H9 (cell line): ENCODE measurements at regions not wholly inside any gene's neighbourhood (a gene's known extent, or its start where the extent isn't known, plus 50 kb on each side); places are given as distances from the start of the nearest gene placed in this dataset.

Experiments
- DNase-seq: peaks from one replicate; pipeline ENCODE4 v3.0.0-alpha.2; 2017
- H2AFZ ChIP-seq: one replicate; pipeline ENCODE4 v1.6.1; 2013; ENCODE audit warnings: mild to moderate bottlenecking, low read length, control low read depth, moderate library complexity
- H2AK5ac ChIP-seq: 2 replicates; pipeline ENCODE4 v1.6.1; 2013; ENCODE audit warnings: low read length, control low read depth, mixed read lengths; ENCODE audit not compliant: insufficient read length
- H2BK120ac ChIP-seq: one replicate; pipeline ENCODE4 v1.6.1; 2013; ENCODE audit warnings: low read depth, mild to moderate bottlenecking, low read length, control low read depth, inconsistent platforms; ENCODE audit not compliant: poor library complexity, severe bottlenecking
- H2BK12ac ChIP-seq: 2 replicates; pipeline ENCODE4 v1.6.1; 2013; ENCODE audit warnings: low read length, control low read depth, mixed read lengths, low read depth; ENCODE audit not compliant: insufficient read length
- H2BK15ac ChIP-seq: 2 replicates; pipeline ENCODE4 v1.6.1; 2013; ENCODE audit warnings: low read depth, low read length, control low read depth
- H2BK20ac ChIP-seq: one replicate; pipeline ENCODE4 v1.6.1; 2013; ENCODE audit warnings: low read depth, mild to moderate bottlenecking, low read length, control low read depth, inconsistent platforms; ENCODE audit not compliant: poor library complexity, severe bottlenecking
- H2BK5ac ChIP-seq: 2 replicates; pipeline ENCODE4 v1.6.1; 2013; ENCODE audit warnings: low read length, control low read depth, mixed read lengths; ENCODE audit not compliant: insufficient read length
- H3K14ac ChIP-seq: 2 replicates; pipeline ENCODE4 v1.6.1; 2013; ENCODE audit warnings: low read length, control low read depth; ENCODE audit not compliant: insufficient read depth
- H3K18ac ChIP-seq: 2 replicates; pipeline ENCODE4 v1.6.1; 2013; ENCODE audit warnings: low read depth, mild to moderate bottlenecking, mixed read lengths, low read length, control low read depth; ENCODE audit not compliant: insufficient read length
- H3K23ac ChIP-seq: 2 replicates; pipeline ENCODE4 v1.6.1; 2013; ENCODE audit warnings: low read length, control low read depth, mixed read lengths, low read depth; ENCODE audit not compliant: insufficient read length
- H3K23me2 ChIP-seq: 2 replicates; pipeline ENCODE4 v1.6.1; 2013; ENCODE audit warnings: low read depth, mild to moderate bottlenecking, mixed read lengths, low read length, control low read depth; ENCODE audit not compliant: insufficient read length, poor library complexity, severe bottlenecking
- H3K27ac ChIP-seq: 2 replicates; pipeline ENCODE4 v1.5.1; 2013; ENCODE audit warnings: low read length, control low read depth, mixed read lengths, low read depth; ENCODE audit not compliant: insufficient read length
- H3K27me3 ChIP-seq: 2 replicates; pipeline ENCODE4 v1.6.1; 2013; ENCODE audit warnings: low read length, control low read depth, inconsistent platforms; ENCODE audit not compliant: insufficient read depth
- H3K4ac ChIP-seq: 2 replicates; pipeline ENCODE4 v1.6.1; 2013; ENCODE audit warnings: low read depth, mild to moderate bottlenecking, control low read depth, inconsistent platforms, low read length, moderate library complexity
- H3K4me1 ChIP-seq: 2 replicates; pipeline ENCODE4 v1.6.1; 2013; ENCODE audit warnings: low read length, control low read depth, inconsistent platforms; ENCODE audit not compliant: insufficient read depth
- H3K4me2 ChIP-seq: 2 replicates; pipeline ENCODE4 v1.6.1; 2013; ENCODE audit warnings: low read length, control low read depth, mixed read lengths; ENCODE audit not compliant: insufficient read length, insufficient read depth
- H3K56ac ChIP-seq: 2 replicates; pipeline ENCODE4 v1.6.1; 2013; ENCODE audit warnings: low read depth, mild to moderate bottlenecking, mixed read lengths, low read length, control low read depth; ENCODE audit not compliant: insufficient read length
- H3K79me1 ChIP-seq: 2 replicates; pipeline ENCODE4 v1.6.1; 2013; ENCODE audit warnings: low read depth, mild to moderate bottlenecking, moderate library complexity, low read length, control low read depth, inconsistent platforms; ENCODE audit not compliant: insufficient read depth, poor library complexity, severe bottlenecking
- H3K79me2 ChIP-seq: 2 replicates; pipeline ENCODE4 v1.6.1; 2013; ENCODE audit warnings: low read length, control low read depth, inconsistent platforms; ENCODE audit not compliant: insufficient read depth
- H3K9ac ChIP-seq: 2 replicates; pipeline ENCODE4 v1.6.1; 2013; ENCODE audit warnings: low read length, control low read depth, mixed read lengths; ENCODE audit not compliant: insufficient read length; ENCODE audit errors: extremely low read depth
- H3K9me3 ChIP-seq: one replicate; pipeline ENCODE4 v1.6.1; 2013; ENCODE audit warnings: low read depth, low read length, inconsistent platforms; ENCODE audit not compliant: control insufficient read depth
- H3T11ph ChIP-seq: one replicate; pipeline ENCODE4 v1.6.1; 2013; ENCODE audit warnings: mild to moderate bottlenecking, low read length, control low read depth, inconsistent platforms
- H4K20me1 ChIP-seq: one replicate; pipeline ENCODE4 v1.6.1; 2013; ENCODE audit not compliant: control insufficient read depth, insufficient read length, insufficient read depth
- H4K5ac ChIP-seq: 2 replicates; pipeline ENCODE4 v1.6.1; 2013; ENCODE audit warnings: low read depth, mild to moderate bottlenecking, mixed read lengths, low read length, control low read depth; ENCODE audit not compliant: insufficient read length
- H4K8ac ChIP-seq: replicated peaks from 2 replicates; pipeline ENCODE4 v1.6.1; 2013; ENCODE audit warnings: low read length, control low read depth, mixed read lengths, low read depth; ENCODE audit not compliant: insufficient read length
- H4K91ac ChIP-seq: 2 replicates; pipeline ENCODE4 v1.6.1; 2013; ENCODE audit warnings: low read depth, mild to moderate bottlenecking, moderate library complexity, mixed read lengths, low read length, control low read depth; ENCODE audit not compliant: insufficient read length
- H3K27ac Mint-ChIP-seq, 3 experiments: 2 replicates in 2 of 3; 3 replicates in 1 of 3; pipeline ENCODE4 v1.8.0; 2020 to 2021; ENCODE audit warnings: mixed read lengths in 3 of 3, mild to moderate bottlenecking in 1 of 3, moderate library complexity in 1 of 3
- H3K27me3 Mint-ChIP-seq: 2 replicates; pipeline ENCODE4 v1.8.0; 2021; ENCODE audit warnings: low read depth, mild to moderate bottlenecking, moderate library complexity, mixed read lengths
- H3K36me3 Mint-ChIP-seq, 3 experiments: 2 replicates in 2 of 3; 3 replicates in 1 of 3; pipeline ENCODE4 v1.8.0; 2020 to 2021; ENCODE audit warnings: low read depth in 3 of 3, mixed read lengths in 3 of 3; ENCODE audit not compliant: insufficient read depth in 1 of 3
- H3K4me1 Mint-ChIP-seq, 2 experiments: 2 replicates each; pipeline ENCODE4 v1.8.0; 2020; ENCODE audit warnings: mixed read lengths in 2 of 2
- H3K4me3 Mint-ChIP-seq, 2 experiments: 2 replicates in 1 of 2; 3 replicates in 1 of 2; pipeline ENCODE4 v1.8.0; 2020 to 2021; ENCODE audit warnings: mild to moderate bottlenecking in 2 of 2, mixed read lengths in 2 of 2, moderate library complexity in 1 of 2
- H3K9me3 Mint-ChIP-seq, 2 experiments: 2 replicates in 1 of 2; 3 replicates in 1 of 2; pipeline ENCODE4 v1.8.0; 2020; ENCODE audit warnings: mild to moderate bottlenecking in 2 of 2, mixed read lengths in 2 of 2, moderate library complexity in 1 of 2
- CTCF ChIP-seq: fragments of 200-600 bp; sonication (generic); conservative IDR thresholded peaks from 3 replicates; pipeline ENCODE4 v1.8.0; 2021; ENCODE audit warnings: antibody characterized with exemption, mild to moderate bottlenecking
- WGBS: extraction: QIAGEN DNeasy Blood & Tissue Kit; methylation state at CpG from one replicate; pipeline ENCODE4 v1.1.7; 2013; ENCODE audit warnings: missing lambda C conversion rate, low lambda C conversion rate, mixed read lengths; ENCODE audit not compliant: insufficient read length; ENCODE audit errors: extremely low coverage; 5-methylcytosine and 5-hydroxymethylcytosine counted together

GRCh38 chr6:168719901-168720300 lies 278.9 kb downstream of the SMOC2 start:
- H3K56ac ChIP-seq = no peak overlapping the region
- TF ChIP-seq CTCF = no peak
- no CpG with 5 or more reads among the region's 5 CpGs for WGBS
- no peak for DNase-seq
- Mint-ChIP-seq H3K9me3 (peaks cover 48% of the 10 kb centered on the region in 2 experiments), H3K4me3 (no peak overlapping the region), H3K4me1 (no peaks in the 10 kb centered on the region), H3K27me3 (peaks cover 7% of the 10 kb centered on the region), H3K36me3 (peaks cover 23 to 34% (median 23%) of the 10 kb centered on the region in 3 experiments), H3K27ac (no peak overlapping the region)
- H3K79me2 ChIP-seq = no peaks in the 10 kb centered on the region
- no peak overlapping the region for H3K14ac ChIP-seq
- H3K4me2 ChIP-seq = no peak overlapping the region
- H4K91ac ChIP-seq = no peak overlapping the region
- H4K5ac ChIP-seq = no peak overlapping the region
- H3K4ac ChIP-seq = no peak overlapping the region
- no peak overlapping the region for H2AFZ ChIP-seq
- H4K20me1 ChIP-seq = no peaks in the 10 kb centered on the region
- no peak overlapping the region for H2BK20ac ChIP-seq
- no peak overlapping the region for H3K23ac ChIP-seq
- no peak overlapping the region for H2BK120ac ChIP-seq
- H2BK5ac ChIP-seq = no peak overlapping the region
- no peak overlapping the region for H3K27ac ChIP-seq
- H3K23me2 ChIP-seq = no peaks in the 10 kb centered on the region
- H2AK5ac ChIP-seq = no peak overlapping the region
- no peak overlapping the region for H3T11ph ChIP-seq
- H2BK15ac ChIP-seq = no peak overlapping the region
- no peaks in the 10 kb centered on the region for H3K79me1 ChIP-seq
- peaks cover 36% of the 10 kb centered on the region for H3K9me3 ChIP-seq
- H3K27me3 ChIP-seq = no peaks in the 10 kb centered on the region
- H2BK12ac ChIP-seq = no peak overlapping the region
- H3K18ac ChIP-seq = no peak overlapping the region
- no peak overlapping the region for H4K8ac ChIP-seq
- no peaks in the 10 kb centered on the region for H3K4me1 ChIP-seq
- no peak overlapping the region for H3K9ac ChIP-seq
